MG63 (cell line): ENCODE measurements at regions not wholly inside any gene's neighbourhood (a gene's known extent, or its start where the extent isn't known, plus 50 kb on each side); places are given as distances from the start of the nearest gene placed in this dataset.

Experiments
- DNase-seq: peaks from one replicate; pipeline ENCODE4 v3.0.0-alpha.2; 2020
- H3K27me3 ChIP-seq: fragments of 250-450 bp; sonication (Bioruptor Pico); 2 replicates; pipeline ENCODE4 v1.5.1; 2020; ENCODE audit warnings: mild to moderate bottlenecking, moderate library complexity
- H3K36me3 ChIP-seq: fragments of 250-450 bp; sonication (Bioruptor Pico); 2 replicates; pipeline ENCODE4 v1.5.1; 2020; ENCODE audit warnings: mild to moderate bottlenecking, moderate library complexity
- H3K4me3 ChIP-seq: fragments of 250-450 bp; sonication (Bioruptor Pico); 2 replicates; pipeline ENCODE4 v1.5.1; 2020; ENCODE audit warnings: mild to moderate bottlenecking, moderate library complexity
- H3K9me3 ChIP-seq: fragments of 250-450 bp; sonication (Bioruptor Pico); 2 replicates; pipeline ENCODE4 v1.5.1; 2020; ENCODE audit warnings: mild to moderate bottlenecking, moderate library complexity

DNA sequence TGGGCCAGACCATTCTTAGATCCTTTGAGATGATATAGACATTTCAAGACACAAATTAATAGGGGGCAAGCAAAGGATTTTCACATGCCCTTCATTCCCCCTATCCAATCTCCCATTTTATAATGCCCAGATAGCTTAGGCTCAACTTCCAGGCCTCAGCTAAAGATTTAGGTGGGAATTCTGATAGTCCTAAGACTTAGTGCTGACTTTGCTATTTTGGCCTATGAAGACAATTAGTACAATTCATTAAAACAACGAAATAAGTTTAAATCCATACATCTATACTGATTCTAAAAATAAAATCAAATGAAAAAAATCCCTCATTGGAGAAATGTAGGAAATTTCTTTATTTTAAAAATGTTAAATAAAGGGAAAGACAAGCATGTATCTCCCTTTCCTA, 259.5 kb downstream of the CBLN4 start:
- no peak for DNase-seq
- no peak overlapping the region for H3K4me3 ChIP-seq

DNA sequence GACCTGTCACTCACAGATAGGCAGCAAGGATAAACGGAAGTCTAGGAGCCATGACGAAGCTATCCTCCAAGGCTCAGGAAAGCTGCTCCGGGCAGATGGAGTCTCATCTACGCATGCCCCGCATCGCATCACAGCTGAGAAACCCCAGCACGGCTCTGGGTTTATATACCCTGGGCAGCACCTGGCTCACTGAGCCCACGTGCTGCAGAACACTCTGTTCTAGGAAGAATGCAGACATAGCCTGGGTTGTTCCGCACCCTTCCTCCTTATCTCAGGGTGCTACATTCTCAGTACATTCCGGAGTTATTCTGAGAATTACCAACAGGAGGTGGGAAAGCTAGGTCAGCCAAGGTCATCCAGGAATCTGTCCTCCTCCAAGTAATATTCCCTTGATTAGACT, 260.4 kb downstream of the CBLN4 start:
- no peaks in the 10 kb centered on the region for H3K27me3 ChIP-seq
- no peak overlapping the region for H3K4me3 ChIP-seq
- H3K36me3 ChIP-seq: no peaks in the 10 kb centered on the region
- DNase-seq: no peak
- H3K9me3 ChIP-seq: no peaks in the 10 kb centered on the region

More for the DNA sequence above, 259.5 kb downstream of the CBLN4 start:
- no peaks in the 10 kb centered on the region for H3K9me3 ChIP-seq
- H3K36me3 ChIP-seq: no peaks in the 10 kb centered on the region
- H3K27me3 ChIP-seq: no peaks in the 10 kb centered on the region

GRCh38 chr20:55741801-55742200, 263.5 kb downstream of the CBLN4 start:
- H3K4me3 ChIP-seq: no peak overlapping the region
- H3K36me3 ChIP-seq: no peaks in the 10 kb centered on the region
- H3K9me3 ChIP-seq: no peaks in the 10 kb centered on the region
- DNase-seq: no peak
- peaks cover 2% of the 10 kb centered on the region; the same call in 1 of the 2 replicates for H3K27me3 ChIP-seq

- Histone ChIP-seq H3K4me3 (no peak overlapping the region), H3K9me3 (no peaks in the 10 kb centered on the region), H3K36me3 (no peaks in the 10 kb centered on the region), H3K27me3 (peaks cover 2% of the 10 kb centered on the region; the same call in 1 of the 2 replicates)
- no peak for DNase-seq
Measured at GRCh38 chr20:55740076-55740475, 265.2 kb downstream of the CBLN4 start.

GRCh38 chr20:55730321-55730720, 275.0 kb downstream of the CBLN4 start:
- no peaks in the 10 kb centered on the region for H3K27me3 ChIP-seq
- H3K36me3 ChIP-seq: no peaks in the 10 kb centered on the region
- no peak overlapping the region for H3K4me3 ChIP-seq
- no peaks in the 10 kb centered on the region for H3K9me3 ChIP-seq
- no peak for DNase-seq

DNA sequence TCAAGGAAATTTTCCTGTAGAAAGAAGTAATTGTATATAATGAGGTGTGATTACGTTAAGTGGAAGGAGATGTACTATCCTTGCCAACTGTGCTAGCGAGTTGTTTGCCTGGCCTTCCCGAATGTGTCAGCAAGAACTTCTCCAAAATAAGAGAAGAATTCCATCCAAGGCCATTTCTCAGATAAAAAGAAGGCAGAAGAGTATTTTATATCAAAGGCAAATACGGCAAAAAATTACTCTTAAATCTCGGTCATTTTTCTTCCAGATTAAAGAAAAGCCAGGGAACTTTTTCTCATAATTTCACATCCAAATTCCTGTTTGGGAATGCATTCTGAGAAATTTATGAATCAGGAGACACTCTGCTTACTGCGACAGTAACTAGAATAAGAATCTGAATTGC, 290.6 kb downstream of the CBLN4 start:
- Histone ChIP-seq H3K4me3 (no peak overlapping the region), H3K36me3 (no peaks in the 10 kb centered on the region), H3K27me3 (no peaks in the 10 kb centered on the region), H3K9me3 (no peaks in the 10 kb centered on the region)
- DNase-seq: no peak

GRCh38 chr20:55714082-55714481, 291.2 kb downstream of the CBLN4 start:
- H3K27me3 ChIP-seq: no peaks in the 10 kb centered on the region
- no peak for DNase-seq
- H3K36me3 ChIP-seq: no peaks in the 10 kb centered on the region
- H3K9me3 ChIP-seq: no peaks in the 10 kb centered on the region
- H3K4me3 ChIP-seq: no peak overlapping the region

DNA sequence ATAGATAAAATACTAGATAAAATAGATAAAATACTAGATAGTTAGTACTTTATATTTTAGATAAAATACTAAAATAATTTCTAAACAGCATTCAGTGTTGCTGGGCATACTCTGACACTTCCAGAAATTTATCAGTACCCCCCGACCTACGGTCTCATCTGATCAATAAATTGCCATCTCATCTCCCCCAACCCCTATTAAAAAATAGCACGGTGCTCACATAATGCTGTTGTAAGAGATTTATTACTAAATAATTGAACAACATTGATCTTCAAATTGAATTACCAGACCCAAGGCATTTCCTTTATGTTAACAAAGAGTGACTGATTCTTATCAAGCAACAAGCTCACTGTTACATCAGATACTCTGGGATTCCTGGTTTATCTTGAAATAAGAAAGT, 300.9 kb downstream of the CBLN4 start:
- Histone ChIP-seq H3K4me3 (no peak overlapping the region), H3K9me3 (no peaks in the 10 kb centered on the region), H3K36me3 (no peaks in the 10 kb centered on the region), H3K27me3 (no peaks in the 10 kb centered on the region)
- DNase-seq: no peak

GRCh38 chr20:55701467-55701866, 303.9 kb downstream of the CBLN4 start:
- H3K4me3 ChIP-seq: no peak overlapping the region
- peaks cover 4% of the 10 kb centered on the region; the same call in 1 of the 2 replicates for H3K27me3 ChIP-seq
- H3K9me3 ChIP-seq: no peaks in the 10 kb centered on the region
- no peak for DNase-seq
- no peaks in the 10 kb centered on the region for H3K36me3 ChIP-seq

GRCh38 chr20:55696520-55696919, 308.8 kb downstream of the CBLN4 start:
- no peak for DNase-seq
- peaks cover 4% of the 10 kb centered on the region; the same call in 1 of the 2 replicates for H3K27me3 ChIP-seq
- no peaks in the 10 kb centered on the region for H3K9me3 ChIP-seq
- no peaks in the 10 kb centered on the region for H3K36me3 ChIP-seq
- no peak overlapping the region for H3K4me3 ChIP-seq

GRCh38 chr20:55693641-55694040, 311.7 kb downstream of the CBLN4 start:
- Histone ChIP-seq H3K4me3 (no peak overlapping the region), H3K36me3 (no peaks in the 10 kb centered on the region), H3K9me3 (no peaks in the 10 kb centered on the region), H3K27me3 (no peaks in the 10 kb centered on the region)
- no peak for DNase-seq

DNA sequence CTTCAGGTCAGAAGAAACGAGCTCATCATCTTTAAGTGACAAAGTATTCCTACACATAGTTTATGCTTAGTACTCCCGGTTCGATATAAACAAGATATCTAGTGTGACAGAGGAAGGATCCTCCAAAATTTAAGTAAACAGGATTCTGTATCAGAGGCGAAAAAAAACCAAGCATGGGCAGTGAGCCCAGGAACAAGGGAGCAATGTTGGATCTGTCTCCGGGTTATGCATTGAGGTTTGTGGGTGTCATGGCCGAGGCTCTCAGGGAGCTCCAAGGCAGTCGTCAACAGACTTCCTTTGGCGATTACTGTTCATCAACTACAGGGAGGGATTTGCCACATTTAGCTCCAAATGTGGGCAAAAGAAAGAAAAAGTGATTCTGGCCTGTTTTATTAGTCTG, 319.5 kb downstream of the CBLN4 start:
- peaks cover 3% of the 10 kb centered on the region; the same call in 1 of the 2 replicates for H3K27me3 ChIP-seq
- H3K9me3 ChIP-seq: no peaks in the 10 kb centered on the region
- no peak for DNase-seq
- H3K36me3 ChIP-seq: no peaks in the 10 kb centered on the region
- H3K4me3 ChIP-seq: no peak overlapping the region

DNA sequence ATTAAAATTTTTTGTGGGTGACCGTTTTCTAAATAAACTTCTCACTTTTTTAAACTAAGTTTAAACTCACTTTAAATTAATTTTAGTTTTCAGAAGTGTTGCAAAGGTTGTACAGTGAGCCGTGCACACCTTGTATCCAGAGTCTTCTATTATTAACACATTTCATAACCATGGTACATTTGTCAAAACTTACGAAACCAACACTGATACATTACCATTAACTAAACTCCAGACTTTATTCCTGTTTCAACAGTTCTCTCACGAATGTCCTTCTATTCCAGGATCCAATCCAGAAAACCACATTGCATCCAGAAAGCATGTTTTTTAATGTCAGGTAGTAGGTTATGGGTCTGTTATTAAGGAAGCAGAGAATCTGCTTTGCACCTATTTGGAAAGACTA, 319.9 kb downstream of the CBLN4 start:
- DNase-seq: no peak
- Histone ChIP-seq H3K9me3 (no peaks in the 10 kb centered on the region), H3K36me3 (no peaks in the 10 kb centered on the region), H3K27me3 (peaks cover 3% of the 10 kb centered on the region; the same call in 1 of the 2 replicates), H3K4me3 (no peak overlapping the region)

GRCh38 chr20:55684578-55684977, 320.7 kb downstream of the CBLN4 start:
- Histone ChIP-seq H3K9me3 (no peaks in the 10 kb centered on the region), H3K36me3 (no peaks in the 10 kb centered on the region), H3K4me3 (no peak overlapping the region), H3K27me3 (peaks cover 3% of the 10 kb centered on the region; the same call in 1 of the 2 replicates)
- DNase-seq: no peak

DNA sequence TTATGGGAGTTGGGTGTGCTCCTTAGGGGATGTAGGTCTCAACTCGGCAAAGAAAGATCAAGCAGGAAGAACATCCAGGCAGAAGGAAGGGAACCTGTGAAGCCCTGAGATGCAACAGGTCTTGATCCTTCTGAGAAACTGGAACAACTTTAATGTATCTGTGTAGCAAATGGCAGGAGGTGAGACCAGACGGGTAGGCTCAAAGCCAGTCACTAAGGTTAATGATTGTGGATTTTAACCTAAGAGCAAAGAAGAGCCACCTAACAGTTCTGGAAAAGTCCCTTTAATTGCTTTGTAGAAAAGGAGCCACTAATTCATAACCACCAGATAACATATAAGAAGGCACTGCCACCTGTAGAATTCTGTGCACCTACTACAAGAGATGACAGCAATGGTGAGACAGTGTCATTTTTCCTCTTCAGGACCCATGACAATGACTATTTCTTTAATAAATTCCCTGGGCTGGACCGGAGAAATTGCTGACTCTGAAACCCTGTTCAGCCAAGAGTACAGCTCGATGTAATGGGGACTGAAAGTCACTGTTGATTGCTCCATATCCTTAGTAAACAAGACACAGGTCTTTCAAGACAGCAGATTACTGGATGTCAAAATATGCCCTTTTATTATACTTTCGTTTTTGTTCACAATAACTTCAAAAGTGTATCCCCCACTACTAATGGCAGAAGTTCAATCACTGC, 326.2 kb downstream of the CBLN4 start:
- Histone ChIP-seq H3K4me3 (no peak overlapping the region), H3K36me3 (no peaks in the 10 kb centered on the region), H3K9me3 (no peaks in the 10 kb centered on the region), H3K27me3 (peaks cover 3% of the 10 kb centered on the region)
- DNase-seq: no peak

DNA sequence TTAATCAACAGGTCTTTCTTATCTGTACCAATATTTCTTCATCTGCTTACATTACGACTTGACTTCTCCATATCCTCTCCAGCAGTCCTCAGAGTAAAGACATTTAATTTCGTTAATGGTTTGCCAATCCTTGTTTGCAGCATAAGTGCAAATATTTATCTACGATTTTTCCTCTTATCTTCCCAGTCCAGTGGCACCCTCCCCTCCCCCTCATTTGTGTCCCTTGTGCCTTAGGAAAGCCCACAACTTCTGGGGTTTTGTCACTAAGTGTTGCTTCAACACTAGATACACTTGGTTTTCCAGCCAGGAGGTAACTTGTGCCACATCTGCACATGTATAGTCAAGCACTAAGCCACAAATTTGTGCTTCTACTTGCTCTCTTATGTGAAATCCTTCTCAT, 327.2 kb downstream of the CBLN4 start:
- Histone ChIP-seq H3K27me3 (peaks cover 3% of the 10 kb centered on the region), H3K4me3 (no peak overlapping the region), H3K36me3 (no peaks in the 10 kb centered on the region), H3K9me3 (no peaks in the 10 kb centered on the region)
- no peak for DNase-seq

GRCh38 chr20:55677011-55677410, 328.3 kb downstream of the CBLN4 start:
- Histone ChIP-seq H3K27me3 (no peaks in the 10 kb centered on the region; the same call in none of the 2 replicates), H3K36me3 (no peaks in the 10 kb centered on the region), H3K4me3 (no peak overlapping the region), H3K9me3 (no peaks in the 10 kb centered on the region)
- DNase-seq: no peak

- DNase-seq: no peak
- Histone ChIP-seq H3K4me3 (no peak overlapping the region), H3K27me3 (no peaks in the 10 kb centered on the region; the same call in none of the 2 replicates), H3K9me3 (no peaks in the 10 kb centered on the region), H3K36me3 (no peaks in the 10 kb centered on the region)
Measured at GRCh38 chr20:55676097-55676496, 329.2 kb downstream of the CBLN4 start.
